Ureter (tissue), 1 donor: ENCODE measurements at regions not wholly inside any gene's neighbourhood (a gene's known extent, or its start where the extent isn't known, plus 50 kb on each side); places are given as distances from the start of the nearest gene placed in this dataset.
"Not testable (repeated sequence)": the region's sequence is repeated elsewhere in the genome, so short reads cannot be mapped to it uniquely, and the experiment has no call there.

ENCODE experiments used
- DNase-seq: peaks from one replicate; pipeline ENCODE4 v3.0.0-alpha.2; 2020; ENCODE audit warnings: low spot score
- donor health status: DM: yes; HTN: yes; CAD: no.

DNA sequence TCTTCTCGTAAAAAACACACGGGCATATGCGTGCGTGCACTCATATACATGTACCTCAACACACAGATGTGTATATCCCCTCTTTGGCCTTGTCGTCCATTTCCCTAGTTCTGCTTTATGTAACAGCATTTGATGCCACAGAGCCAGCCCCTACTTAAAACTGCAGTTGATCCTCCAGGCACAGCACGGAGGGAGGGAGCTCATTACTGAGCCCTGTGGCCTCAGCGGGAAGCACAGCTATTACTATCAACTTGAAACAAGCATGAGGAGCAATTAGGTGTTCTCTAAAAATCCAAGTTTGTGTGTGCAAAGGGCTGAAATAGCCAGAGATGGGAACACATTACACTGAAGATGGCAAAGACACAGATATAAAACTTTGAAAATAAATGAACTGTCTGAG, 580.9 kb downstream of the GLRX3 start:
- no peak for DNase-seq

DNA sequence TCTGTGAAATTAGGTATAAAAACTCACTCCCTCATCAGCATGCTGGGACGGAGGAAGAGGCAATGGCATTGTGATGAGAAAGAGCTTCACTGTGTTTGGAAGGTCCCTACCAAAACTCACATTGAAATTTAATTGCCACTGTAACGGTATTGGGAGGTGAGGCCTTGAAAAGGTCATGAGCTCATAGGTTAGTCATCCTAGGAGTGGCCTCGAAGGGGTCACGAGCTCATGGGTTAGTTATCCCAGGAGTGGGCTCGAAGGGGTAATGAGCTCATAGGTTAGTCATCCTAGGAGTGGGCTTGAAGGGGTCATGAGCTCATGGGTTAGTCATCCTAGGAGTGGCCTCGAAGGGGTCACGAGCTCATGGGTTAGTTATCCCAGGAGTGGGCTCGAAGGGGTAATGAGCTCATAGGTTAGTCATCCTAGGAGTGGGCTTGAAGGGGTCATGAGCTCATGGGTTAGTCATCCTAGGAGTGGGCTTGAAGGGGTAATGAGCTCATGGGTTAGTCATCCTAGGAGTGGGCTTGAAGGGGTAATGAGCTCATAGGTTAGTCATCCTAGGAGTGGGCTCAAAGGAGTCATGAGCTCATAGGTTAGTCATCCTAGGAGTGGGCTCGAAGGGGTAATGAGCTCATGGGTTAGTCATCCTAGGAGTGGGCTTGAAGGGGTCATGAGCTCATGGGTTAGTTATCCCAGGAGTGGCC, 582.7 kb downstream of the GLRX3 start:
- DNase-seq = not testable (repeated sequence)

DNA sequence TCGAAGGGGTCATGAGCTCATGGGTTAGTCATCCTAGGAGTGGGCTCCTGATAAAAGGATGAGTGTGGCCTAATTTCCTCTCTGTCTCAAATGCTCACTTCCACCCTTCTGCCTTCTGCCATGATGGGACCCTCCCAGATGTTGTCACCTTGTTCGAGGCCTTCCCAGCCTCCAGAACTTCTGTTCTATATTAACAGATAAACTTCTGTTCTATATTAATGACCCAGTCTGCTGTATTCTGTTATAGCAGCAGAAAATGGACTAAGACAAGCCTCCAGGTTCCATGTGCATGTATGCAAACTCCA, 583.2 kb downstream of the GLRX3 start:
- DNase-seq = no peak

DNA sequence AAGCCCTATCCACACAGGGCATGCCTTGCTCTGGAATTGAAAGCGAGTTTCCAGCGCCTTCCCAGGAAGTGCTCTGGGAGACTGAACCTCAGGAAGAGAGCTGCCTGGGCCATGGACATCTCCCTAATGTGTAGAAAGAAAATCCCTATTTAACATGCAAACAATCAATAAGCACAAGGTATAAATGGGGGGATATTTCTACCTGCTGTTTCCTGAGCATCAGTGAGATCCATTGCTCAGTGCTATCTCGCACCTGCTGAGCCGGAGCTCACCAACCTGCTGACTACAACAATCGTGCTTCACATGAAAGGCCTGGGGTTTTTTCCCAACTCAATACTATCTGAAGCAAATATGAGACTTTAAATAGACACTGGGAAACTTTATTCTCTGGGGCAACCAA, 584.0 kb downstream of the GLRX3 start:
- DNase-seq = no peak

DNA sequence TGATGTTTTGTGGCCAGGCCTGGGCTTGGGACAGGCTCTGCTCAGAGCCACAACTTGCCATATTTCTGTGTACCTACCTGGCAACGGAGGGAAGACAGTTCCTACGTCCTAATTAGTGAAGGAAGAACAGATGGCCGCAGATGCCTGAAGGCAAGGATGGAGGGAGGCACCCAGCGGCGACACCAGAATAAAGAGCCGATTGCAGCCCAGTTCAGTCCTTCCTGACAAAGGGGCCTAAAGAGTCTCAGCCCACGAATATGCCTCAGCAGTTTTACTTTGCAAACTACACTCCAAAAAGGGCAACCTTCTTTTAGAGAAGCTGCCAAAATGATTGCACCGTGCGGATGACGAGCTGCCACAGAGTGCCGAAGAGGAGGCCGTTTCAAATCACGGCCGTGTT, 585.8 kb downstream of the GLRX3 start:
- DNase-seq = no peak

DNA sequence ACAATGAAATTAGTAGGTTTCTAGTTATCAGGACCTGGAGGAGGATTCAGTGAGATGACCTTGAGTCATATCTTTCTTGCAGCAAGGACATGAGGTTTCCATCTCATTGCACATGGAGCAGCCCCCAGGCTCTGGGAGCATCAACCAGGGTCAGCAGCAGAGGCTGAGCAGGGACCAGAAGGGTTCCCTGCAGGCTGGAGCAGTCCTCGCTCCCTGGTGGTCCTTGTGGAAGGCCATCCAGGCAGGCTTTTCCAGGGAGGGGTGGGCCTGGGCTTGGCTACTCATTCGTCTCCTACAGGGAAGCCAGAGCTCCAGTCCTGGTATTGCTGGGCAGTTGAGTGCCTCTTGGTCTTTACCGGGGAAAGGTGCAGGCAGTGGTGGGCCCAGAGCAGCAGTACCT, 587.5 kb downstream of the GLRX3 start:
- no peak for DNase-seq

DNA sequence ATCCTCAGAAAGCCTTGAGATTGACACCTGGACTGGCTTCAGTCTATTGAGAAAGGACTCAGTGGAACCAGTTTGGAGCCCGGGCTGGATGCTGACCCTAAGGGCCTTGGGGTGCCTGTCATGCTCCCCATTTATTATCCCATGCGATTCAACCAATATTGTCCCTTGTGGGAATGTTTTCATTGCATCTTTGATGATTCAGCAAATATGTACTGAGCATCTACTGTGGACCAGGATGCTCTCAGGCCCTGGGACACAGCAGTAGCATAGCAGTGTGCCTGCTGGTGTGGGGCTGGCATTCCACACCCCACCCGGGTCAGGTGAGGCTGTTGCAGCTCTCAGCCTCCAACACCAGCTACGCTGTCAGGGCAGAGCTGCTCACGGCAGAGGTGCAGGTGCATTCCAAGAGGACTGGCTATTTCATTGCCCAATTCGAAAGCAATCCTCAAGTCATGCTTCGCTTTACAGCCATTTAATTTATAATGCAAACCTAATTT, 586.0 kb downstream of the TCERG1L start:
- DNase-seq = no peak

DNA sequence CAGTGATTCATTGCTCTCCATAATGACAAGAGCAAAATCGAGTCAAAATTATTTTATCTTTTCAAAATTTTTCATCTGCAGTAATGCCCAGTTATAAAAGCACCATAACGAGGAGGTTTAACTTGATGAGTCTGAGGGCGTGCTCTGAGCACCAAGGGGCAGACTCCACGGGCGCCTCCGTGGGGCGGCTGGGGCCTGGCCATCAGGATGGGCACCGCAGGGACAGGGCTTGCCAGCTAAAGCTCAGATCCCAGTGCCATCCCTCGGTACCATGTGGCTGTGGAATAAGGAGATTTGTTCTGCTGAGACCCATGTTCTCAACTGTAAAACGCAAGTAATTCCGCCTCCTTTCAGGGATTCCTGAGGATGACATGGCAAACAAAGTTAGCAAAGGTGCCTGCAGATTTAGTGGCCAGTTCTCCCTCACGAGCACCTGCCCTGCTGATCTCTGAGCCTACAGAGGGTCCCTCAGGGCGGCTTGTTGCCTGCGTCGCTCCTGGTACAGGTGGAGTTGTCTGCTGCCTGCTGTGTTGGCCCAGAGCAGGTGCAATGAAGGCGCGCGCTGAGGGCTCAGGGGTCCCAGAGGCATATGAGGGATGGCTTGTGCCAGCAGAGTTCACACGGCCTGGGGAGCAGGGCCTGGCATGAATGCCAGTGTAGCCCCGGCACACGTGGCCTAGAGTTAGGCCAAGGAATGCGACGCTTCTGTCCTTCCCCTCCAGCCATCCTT, 584.4 kb downstream of the TCERG1L start:
- no peak for DNase-seq

DNA sequence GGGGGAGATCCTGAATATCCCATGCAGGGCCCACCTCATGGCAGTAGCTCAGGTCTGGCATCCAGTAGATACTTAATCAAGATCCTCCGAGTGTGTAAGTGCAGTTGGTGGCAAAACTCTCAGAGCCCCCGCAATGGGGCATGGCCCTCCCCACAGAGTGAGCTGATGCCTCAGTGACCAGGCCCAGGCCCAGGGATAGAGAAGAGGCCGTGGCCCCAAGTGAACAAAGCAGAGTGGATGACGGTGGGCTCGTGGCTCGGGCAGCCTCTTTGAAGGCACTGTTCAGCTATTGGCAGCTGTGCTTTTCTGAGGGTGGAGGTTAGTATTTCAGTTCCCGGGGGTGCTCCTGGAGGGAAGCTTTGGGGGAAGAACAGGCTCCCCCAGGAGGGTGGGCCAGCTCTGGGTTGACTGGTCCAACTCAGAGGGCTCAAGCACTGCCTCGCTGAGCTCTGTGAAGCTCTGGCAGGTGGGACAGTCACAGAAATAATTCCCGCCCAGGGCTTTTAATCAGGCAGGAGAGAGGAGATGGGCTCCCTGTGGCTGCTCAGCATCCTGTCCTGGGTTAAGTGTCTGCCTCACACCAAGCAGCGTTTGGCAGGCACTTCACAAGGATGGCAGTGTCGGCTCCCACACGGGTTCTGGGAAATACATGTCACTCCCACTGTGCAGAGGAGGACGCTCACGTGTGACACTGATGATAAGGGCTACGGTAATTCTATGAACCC, 583.6 kb downstream of the TCERG1L start:
- no peak for DNase-seq

DNA sequence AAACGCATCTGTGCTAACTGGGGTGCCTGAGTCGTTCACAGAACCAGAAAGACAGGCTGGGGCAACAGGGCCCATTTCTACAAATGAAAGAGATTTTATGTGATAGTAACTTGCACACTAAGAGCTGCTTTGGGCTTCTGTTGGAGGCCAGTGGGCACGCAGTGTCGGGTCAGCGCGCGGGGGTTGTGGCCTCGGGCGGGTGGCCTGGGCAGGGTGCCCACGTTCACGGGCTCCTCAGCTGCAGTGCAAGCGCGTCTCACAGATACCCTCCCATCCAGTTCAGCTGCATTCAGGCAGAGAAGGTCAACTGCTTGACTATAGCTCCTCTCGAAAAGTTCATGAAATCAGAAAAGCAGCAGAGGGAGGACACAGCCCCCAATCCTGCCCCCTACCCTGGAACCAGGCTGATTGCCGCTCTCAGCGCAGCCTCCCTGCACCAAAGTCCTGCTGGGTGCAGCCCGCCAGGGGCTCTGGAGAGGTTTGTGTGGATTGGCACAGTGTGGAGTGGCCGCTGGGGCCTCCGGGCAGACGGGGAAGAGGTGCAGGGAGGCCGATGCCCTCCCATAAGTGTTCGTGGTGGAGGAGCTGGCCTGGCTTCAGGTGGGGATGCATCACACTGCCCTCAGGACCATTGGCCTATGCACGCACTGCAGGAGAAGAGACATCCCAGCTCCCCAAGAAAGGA, 582.8 kb downstream of the TCERG1L start:
- DNase-seq = no peak

DNA sequence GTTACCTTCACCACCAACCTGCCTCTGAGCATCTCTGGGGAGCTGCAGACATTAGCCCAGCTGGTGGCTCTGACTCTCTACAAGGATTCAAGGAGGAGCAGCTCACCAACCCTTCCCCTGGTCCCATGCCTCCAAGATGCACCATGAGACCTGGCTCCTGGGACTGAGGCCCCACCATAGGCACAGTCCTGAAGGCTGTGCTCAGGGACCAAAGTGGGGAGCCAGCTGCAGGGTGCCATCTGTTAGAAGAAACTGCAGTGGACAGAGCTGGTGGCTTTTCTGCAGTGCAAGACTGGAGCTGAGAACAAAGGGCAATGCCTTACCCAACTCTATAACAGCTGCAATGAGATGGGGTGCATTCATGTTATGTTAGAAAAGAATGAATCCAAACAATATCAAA, 581.6 kb downstream of the TCERG1L start:
- no peak for DNase-seq

DNA sequence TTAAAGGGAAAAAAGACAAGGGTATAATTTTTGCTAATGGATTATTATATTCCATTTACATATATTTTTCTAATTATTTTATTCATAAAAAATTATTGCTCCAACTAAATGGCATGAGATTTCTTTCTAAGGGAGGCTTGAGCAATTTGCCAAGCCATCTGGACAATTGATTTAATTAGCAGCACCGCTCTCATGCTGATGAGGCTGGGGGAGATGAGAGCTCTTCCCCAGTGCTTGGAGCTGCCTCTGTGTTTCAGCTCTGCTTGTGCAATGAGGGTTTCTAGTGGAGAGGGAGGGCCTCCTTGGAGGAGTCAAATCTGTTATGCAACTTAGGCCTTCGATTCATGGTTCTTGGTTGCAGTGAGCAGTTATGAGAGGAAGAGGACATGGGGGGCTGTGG, 574.3 kb downstream of the TCERG1L start:
- DNase-seq = no peak

DNA sequence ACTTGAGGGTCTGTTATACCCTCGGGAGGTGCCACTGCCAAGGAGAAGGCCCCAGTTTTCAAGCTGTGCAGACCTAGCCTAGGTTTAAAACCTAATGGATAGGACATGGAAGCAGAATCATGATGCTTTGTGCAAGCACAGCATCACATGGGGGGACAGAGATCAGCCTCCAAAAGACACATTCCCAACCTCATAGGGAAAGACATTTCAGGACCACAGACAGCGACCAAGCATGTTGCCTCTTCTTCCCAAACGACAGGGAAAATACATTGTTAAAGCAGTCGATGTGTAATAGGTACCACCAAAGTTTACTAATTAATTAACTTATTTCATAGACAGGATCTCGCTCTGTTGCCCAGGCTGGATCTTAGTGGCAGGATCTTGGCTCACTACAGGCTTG, 573.9 kb downstream of the TCERG1L start:
- DNase-seq = no peak

DNA sequence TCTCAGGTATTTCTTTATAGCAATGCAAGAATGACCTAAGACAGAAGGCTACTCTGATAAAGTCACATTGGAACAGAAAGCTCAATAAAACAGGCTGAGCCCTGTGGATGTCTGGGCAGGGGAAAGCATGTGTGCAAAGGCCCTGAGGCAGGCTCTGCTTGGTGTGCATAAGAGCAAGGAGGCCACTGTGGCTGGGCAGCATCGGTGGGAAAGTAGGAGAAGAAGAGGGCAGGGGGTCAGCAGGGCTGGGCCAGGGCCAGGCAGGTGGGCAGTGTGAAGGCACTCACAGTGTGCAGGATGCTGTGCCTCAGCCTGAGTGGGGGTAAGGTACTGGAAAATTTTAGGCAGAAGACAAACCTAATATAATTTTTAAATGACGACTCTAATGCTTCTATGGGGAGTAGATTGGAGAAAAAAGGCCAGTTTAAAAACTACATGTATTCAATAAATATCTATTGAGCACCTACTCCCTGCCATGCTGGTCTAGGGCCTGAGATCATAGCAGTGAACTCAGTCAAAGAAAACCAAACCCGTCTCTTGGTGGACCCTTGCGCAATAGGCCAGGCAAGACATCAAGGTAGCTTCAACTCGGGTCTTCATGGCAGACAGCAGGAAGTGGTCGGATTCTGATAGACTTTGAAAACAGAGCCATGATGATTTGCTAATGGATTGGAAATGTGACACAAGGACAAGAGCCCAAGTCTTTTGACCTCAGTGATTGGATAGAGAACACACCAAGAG, 572.3 kb downstream of the TCERG1L start:
- no peak for DNase-seq

DNA sequence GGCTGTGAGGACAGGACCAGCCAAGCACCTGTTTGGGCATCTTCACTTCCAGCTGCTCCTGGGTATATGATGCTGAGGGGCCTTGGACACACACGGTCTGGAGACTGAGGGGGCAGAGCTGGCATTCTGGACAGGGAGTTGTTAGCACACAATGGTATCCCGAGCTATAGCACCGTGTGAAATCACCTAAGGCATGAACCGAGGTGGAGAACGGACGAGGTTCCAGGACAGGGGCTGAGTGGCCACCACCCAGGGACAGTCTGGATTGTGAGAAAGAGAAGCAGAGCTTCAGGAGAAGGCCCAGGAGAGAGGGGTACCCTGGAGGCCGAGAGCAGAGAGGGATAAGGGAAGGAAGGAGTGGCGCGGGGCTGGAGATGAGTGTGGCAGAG, 571.8 kb downstream of the TCERG1L start:
- no peak for DNase-seq

DNA sequence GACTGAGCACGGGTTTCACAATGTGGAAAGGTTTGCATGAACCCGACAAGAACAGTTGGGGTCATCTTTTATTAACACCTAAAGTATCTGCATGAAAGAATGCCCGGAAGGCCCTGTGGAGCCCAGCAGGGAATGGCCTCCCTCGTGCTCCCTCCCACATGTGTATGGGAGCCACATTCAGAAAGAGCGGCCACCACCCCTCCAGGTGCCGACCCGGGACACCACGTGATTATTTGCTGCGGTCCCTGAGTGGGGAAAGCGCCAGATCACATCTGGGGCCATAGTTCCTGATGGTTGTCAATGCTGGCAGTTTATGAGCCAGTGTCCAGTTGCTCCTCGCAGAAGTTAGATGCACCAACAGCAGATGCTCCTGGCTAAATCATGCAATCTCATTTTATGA, 571.4 kb downstream of the TCERG1L start:
- DNase-seq = no peak

DNA sequence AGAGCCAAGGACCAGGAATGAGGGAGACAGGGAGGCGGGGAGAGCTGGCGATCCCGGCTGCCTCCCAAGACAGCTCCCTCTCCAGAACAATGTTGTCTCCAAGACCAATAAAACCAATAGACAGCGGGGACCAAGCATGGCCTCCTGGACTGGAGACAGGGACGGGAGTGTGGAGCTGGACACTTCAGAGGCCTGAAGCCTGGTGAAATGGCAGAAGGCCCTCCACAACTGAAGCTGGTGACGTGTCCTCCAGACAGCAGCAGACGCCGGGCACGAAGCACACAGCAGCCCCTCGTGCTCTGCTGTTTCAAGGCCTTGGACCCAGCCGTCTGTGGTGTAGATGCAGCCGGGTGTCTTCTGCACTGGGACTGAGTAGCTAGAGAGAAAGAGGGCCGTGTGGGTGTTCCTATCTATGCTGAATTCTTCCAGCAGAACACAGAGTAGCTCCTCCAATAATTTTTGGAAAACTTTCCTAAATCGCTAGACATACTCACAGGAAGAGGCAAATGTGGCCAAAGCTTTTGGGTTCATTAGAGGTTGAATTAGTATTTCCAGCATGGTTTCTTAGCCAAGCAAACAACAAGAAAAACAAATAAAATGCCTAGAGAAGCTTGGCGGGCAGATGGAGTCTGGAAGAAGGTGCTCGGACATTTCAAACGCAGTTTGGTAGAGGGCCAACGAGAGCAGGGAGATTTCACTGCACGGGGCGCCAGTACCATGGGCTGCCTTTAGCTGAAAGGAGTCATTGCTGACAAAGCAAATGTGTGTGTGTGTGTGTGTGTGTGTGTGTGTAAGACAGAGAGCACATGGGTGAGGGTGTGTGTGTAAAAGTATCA, 570.4 kb downstream of the TCERG1L start:
- DNase-seq = no peak

DNA sequence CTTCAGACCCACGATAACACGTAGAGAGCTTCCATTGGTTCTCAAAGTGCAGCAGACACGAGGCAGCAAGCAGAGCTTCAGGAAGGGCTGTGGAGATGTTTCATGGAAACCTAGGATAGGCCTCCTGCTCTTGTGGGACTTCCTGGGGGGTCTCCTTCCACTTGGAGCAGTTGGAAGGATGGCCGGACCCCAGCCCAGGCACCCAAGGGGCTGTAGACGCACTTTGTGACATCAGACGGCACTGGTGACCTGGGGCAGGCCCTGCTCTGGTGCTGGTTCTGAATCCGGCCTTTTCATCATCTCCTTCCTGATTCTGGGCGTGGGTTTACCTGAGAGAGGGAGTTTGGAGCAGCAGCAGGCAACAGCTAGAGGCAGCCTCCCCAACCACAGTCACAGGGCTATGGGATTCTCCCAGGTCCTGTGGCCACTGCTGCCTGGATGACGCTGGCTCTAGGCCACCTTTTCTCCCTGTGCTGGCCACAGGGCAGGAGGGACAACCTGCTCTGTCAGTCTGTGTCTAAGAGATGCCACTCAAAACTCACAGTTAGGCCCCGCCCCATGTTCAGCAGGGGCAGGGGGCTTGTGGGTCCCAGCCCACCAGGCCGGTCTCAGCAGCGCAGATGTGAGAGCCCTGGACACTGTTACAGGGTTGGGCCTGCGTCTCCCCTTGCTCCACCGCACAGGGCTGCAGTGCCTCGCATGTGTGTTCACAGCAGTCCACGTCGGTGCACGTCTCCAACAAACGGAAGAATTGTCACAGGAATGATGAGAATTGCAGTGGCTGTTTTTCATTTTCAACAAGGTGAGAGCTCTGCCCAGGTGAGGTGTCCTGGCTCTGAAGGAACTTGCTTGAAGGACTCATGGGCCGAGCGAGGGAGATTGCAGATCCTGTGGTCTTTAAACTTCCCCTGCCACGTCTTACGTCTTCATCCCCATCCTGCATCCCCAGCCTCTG, 569.3 kb downstream of the TCERG1L start:
- DNase-seq = no peak

DNA sequence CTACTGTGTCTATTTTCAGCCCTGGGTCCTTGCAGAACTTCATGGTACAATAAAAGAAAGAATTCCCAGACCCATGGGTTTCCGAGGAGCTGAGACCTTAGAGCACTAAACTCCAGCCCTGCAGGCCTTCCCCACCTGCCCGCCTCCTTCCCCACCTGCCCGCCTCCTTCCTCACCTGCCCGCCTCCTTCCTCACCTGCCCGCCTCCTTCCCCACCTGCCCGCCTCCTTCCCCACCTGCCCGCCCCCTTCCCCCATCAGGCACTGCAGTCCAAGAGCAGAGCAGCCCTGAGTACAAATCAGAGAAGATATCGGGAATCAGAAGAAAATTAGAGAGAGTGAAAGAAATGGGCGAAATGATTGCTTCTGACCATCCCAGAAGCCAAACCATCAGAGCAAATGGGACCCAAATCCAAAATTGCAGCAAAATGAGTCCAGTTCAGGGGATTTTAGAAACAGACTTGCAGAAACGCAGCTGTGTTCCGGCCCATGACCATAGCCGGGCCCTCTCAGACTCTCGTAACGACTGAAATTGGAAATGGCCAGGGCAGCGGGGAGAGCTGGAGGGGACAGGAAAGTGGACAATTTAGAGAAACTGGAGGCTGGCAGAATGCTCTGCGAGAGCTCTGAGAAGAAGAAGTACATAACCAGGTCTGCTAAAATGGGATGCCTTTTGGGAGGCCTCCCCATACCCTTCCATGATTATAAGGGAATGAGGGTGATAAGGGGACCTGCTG, 568.4 kb downstream of the TCERG1L start:
- no peak for DNase-seq
